IMR-90 (cell line): ENCODE measurements at regions not wholly inside any gene's neighbourhood (a gene's known extent, or its start where the extent isn't known, plus 50 kb on each side); places are given as distances from the start of the nearest gene placed in this dataset.

Experiments used
- ATAC-seq: fragments of 200-7000 bp; cut with Tn5 transposase; 2 replicates; pipeline ENCODE4 v1.9.1; 2020; ENCODE audit warnings: low read depth, mild to moderate bottlenecking, moderate library complexity
- BruUV-seq: library from RNA; stranded (reverse); fragments of 400-500 nt; replicated peaks from 2 replicates; lab custom pipeline; 2021; lab: Mats Ljungman, UMichigan
- CTCF ChIA-PET: fragments of 300-600 bp; formaldehyde crosslinking; extraction: SDS; loops from one replicate; lab custom pipeline; 2021; ENCODE audit warnings: antibody characterized with exemption; lab: Yijun Ruan, JAX
- POLR2A ChIA-PET: fragments of 300-600 bp; sonication (Branson Sonifier 250); formaldehyde crosslinking; loops from one replicate; lab custom pipeline; 2022; ENCODE audit warnings: antibody characterized with exemption; ENCODE audit not compliant: unreplicated experiment; lab: Charles Lee
- DNase-seq: peaks from one replicate; pipeline ENCODE4 v3.0.0; 2013
- H2AFZ ChIP-seq: replicated peaks from 2 replicates; pipeline ENCODE3; 2013; ENCODE audit warnings: low read length, mild to moderate bottlenecking; ENCODE audit not compliant: poor library complexity
- H2AK5ac ChIP-seq: 2 replicates; pipeline ENCODE4 v1.6.1; 2013; ENCODE audit warnings: low read depth, low read length, inconsistent platforms
- H2AK9ac ChIP-seq: replicated peaks from 2 replicates; pipeline ENCODE3; 2013; ENCODE audit warnings: mild to moderate bottlenecking, low read depth, low read length, moderate library complexity; ENCODE audit not compliant: poor library complexity
- H2BK120ac ChIP-seq: 2 replicates; pipeline ENCODE4 v1.6.1; 2013; ENCODE audit warnings: low read depth, low read length, inconsistent platforms
- H2BK15ac ChIP-seq: 3 replicates; pipeline ENCODE4 v1.6.1; 2013; ENCODE audit warnings: low read depth, low read length, inconsistent platforms
- H2BK20ac ChIP-seq: 2 replicates; pipeline ENCODE4 v1.6.1; 2013; ENCODE audit warnings: low read depth, mild to moderate bottlenecking, inconsistent platforms, low read length, moderate library complexity
- H2BK5ac ChIP-seq: 2 replicates; pipeline ENCODE4 v1.6.1; 2013; ENCODE audit warnings: mild to moderate bottlenecking, low read depth, low read length, inconsistent platforms; ENCODE audit not compliant: poor library complexity, severe bottlenecking
- H3K14ac ChIP-seq: replicated peaks from 2 replicates; pipeline ENCODE4 v1.6.1; 2013; ENCODE audit warnings: low read depth, low read length, inconsistent platforms
- H3K18ac ChIP-seq: 2 replicates; pipeline ENCODE4 v1.6.1; 2013; ENCODE audit warnings: low read depth, low read length, control low read depth
- H3K23ac ChIP-seq: 2 replicates; pipeline ENCODE4 v1.6.1; 2013; ENCODE audit warnings: low read depth, low read length, inconsistent platforms
- H3K27ac ChIP-seq: 2 replicates; pipeline ENCODE4 v1.5.1; 2013; ENCODE audit warnings: mild to moderate bottlenecking, control low read depth, low read length; ENCODE audit not compliant: insufficient read depth
- H3K27me3 ChIP-seq: 2 replicates; pipeline ENCODE4 v1.6.1; 2013; ENCODE audit warnings: low read length; ENCODE audit not compliant: control insufficient read depth, insufficient read depth
- H3K36me3 ChIP-seq: 2 replicates; pipeline ENCODE4 v1.6.1; 2013; ENCODE audit warnings: low read length, mixed read lengths; ENCODE audit not compliant: control insufficient read depth, insufficient read depth
- H3K4ac ChIP-seq: 2 replicates; pipeline ENCODE4 v1.6.1; 2013; ENCODE audit warnings: low read depth, low read length, inconsistent platforms
- H3K4me1 ChIP-seq: 2 replicates; pipeline ENCODE4 v1.6.1; 2013; ENCODE audit warnings: low read length, mixed read lengths; ENCODE audit not compliant: control insufficient read depth, insufficient read depth
- H3K4me2 ChIP-seq: 2 replicates; pipeline ENCODE4 v1.6.1; 2013; ENCODE audit warnings: low read depth, mild to moderate bottlenecking, control low read depth, low read length, moderate library complexity
- H3K4me3 ChIP-seq: 2 replicates; pipeline ENCODE4 v1.5.1; 2013; ENCODE audit warnings: low read depth, mild to moderate bottlenecking, control low read depth, low read length, moderate library complexity; ENCODE audit not compliant: insufficient read depth
- H3K56ac ChIP-seq: 2 replicates; pipeline ENCODE4 v1.6.1; 2013; ENCODE audit warnings: low read length, inconsistent platforms; ENCODE audit not compliant: insufficient read depth; ENCODE audit errors: extremely low read depth
- H3K79me1 ChIP-seq, 2 experiments: 2 replicates each; pipeline ENCODE4 v1.6.1; 2013; ENCODE audit warnings: low read length in 2 of 2, inconsistent platforms in 1 of 2, low read depth in 1 of 2
- H3K9ac ChIP-seq: 2 replicates; pipeline ENCODE4 v1.6.1; 2013; ENCODE audit warnings: low read depth, low read length, control low read depth
- H3K9me1 ChIP-seq: 2 replicates; pipeline ENCODE4 v1.6.1; 2013; ENCODE audit warnings: low read length, inconsistent platforms; ENCODE audit not compliant: insufficient read depth
- H3K9me3 ChIP-seq: 2 replicates; pipeline ENCODE4 v1.6.1; 2013; ENCODE audit warnings: low read length; ENCODE audit not compliant: control insufficient read depth, insufficient read depth
- H4K20me1 ChIP-seq: 2 replicates; pipeline ENCODE4 v1.6.1; 2013; ENCODE audit warnings: low read length, inconsistent platforms; ENCODE audit not compliant: insufficient read depth
- H4K5ac ChIP-seq: 2 replicates; pipeline ENCODE4 v1.6.1; 2013; ENCODE audit warnings: mild to moderate bottlenecking, low read depth, low read length, control low read depth
- H4K8ac ChIP-seq, 2 experiments: 2 replicates each; pipeline ENCODE4 v1.6.1; 2013; ENCODE audit warnings: low read depth in 2 of 2, low read length in 2 of 2, control low read depth in 1 of 2, inconsistent platforms in 1 of 2
- H4K91ac ChIP-seq: 2 replicates; pipeline ENCODE4 v1.6.1; 2013; ENCODE audit warnings: low read depth, low read length, inconsistent platforms; ENCODE audit not compliant: insufficient read depth
- BHLHE40 ChIP-seq: fragments of 150-350 bp; IDR thresholded peaks from 2 replicates; pipeline ENCODE4 v1.6.1; 2016; ENCODE audit warnings: mild to moderate bottlenecking, low read depth, low read length
- CHD1 ChIP-seq: IDR thresholded peaks from 2 replicates; pipeline ENCODE4 v1.6.1; 2012; ENCODE audit warnings: low read depth, low read length, improper control_type of control experiment
- NFE2L2 ChIP-seq: fragments of 150-350 bp; IDR thresholded peaks from 2 replicates; pipeline ENCODE4 v1.6.1; 2016; ENCODE audit warnings: low read depth, mild to moderate bottlenecking, low read length
- USF2 ChIP-seq: fragments of 150-350 bp; IDR thresholded peaks from 2 replicates; pipeline ENCODE4 v1.6.1; 2017; ENCODE audit warnings: mild to moderate bottlenecking, antibody characterized with exemption, low read length, low read depth
- WGBS, 2 experiments: methylation state at CpG; one replicate each; pipeline versions ENCODE4 v1.1.5 to v1.1.7; 2013; ENCODE audit warnings: missing lambda C conversion rate in 2 of 2; ENCODE audit not compliant: insufficient read length in 1 of 2; ENCODE audit errors: extremely low coverage in 2 of 2; 5-methylcytosine and 5-hydroxymethylcytosine counted together
- dilution Hi-C: fragments of 300-500 bp; cut with HindIII; formaldehyde crosslinking; loops from one replicate; pipeline ENCODE4 v1.14.3; 2018; ENCODE audit warnings: low sequenced_read_pairs; ENCODE audit not compliant: unreplicated experiment
- in situ Hi-C: fragments of 300-500 bp; cut with MboI; formaldehyde crosslinking; loops from 3 replicates; pipeline ENCODE4 v1.14.3; 2019; ENCODE audit warnings: low sequenced_read_pairs, inconsistent platforms, mixed read lengths
- intact Hi-C: fragments of 100-400 bp; cut with micrococcal nuclease; formaldehyde crosslinking; loops from 2 replicates; pipeline ENCODE4 v1.10.0; 2022

GRCh38 chr1:187842406-187843165 is 1013.8 kb downstream of the PLA2G4A start:
- no peak overlapping the region for H3K4me2 ChIP-seq
- dilution Hi-C loops, result no loop called here
- BruUV-seq, result no TSS peak

More at GRCh38 chr1:187842406-187843165, 1013.8 kb downstream of the PLA2G4A start:
- Histone ChIP-seq H4K91ac (no peak overlapping the region), H3K18ac (no peak overlapping the region), H3K27ac (no peak overlapping the region), H4K8ac (no peak overlapping the region), H2BK20ac (no peak overlapping the region), H3K23ac (no peak overlapping the region), H3K4me3 (no peak overlapping the region), H2BK5ac (no peak overlapping the region), H2BK120ac (no peak overlapping the region), H3K79me1 (no peaks in the 10 kb centered on the region), H2AK5ac (no peak overlapping the region), H3K36me3 (no peaks in the 10 kb centered on the region), H3K9me3 (no peaks in the 10 kb centered on the region; the same call in 1 of the 2 replicates), H3K4me1 (no peaks in the 10 kb centered on the region), H4K20me1 (no peaks in the 10 kb centered on the region), H2BK15ac (no peak overlapping the region), H3K56ac (no peak overlapping the region), H3K9ac (no peak overlapping the region), H3K14ac (no peak overlapping the region), H3K27me3 (no peaks in the 10 kb centered on the region), H3K4ac (no peak overlapping the region), H4K5ac (no peak overlapping the region), H2AK9ac (no peak overlapping the region), H2AFZ (no peak overlapping the region), H3K9me1 (no peaks in the 10 kb centered on the region)
- DNase-seq (peak; percentile 16), ATAC-seq (no peak)
- ChIA-PET POLR2A (no interaction called here), CTCF (no interaction called here)
- 0% methylated on average over 1 of the region's 7 CpGs; no CpG with 5 or more reads in 1 of the 2 experiments for WGBS, 2 experiments
- in situ Hi-C loops (no loop called here), intact Hi-C loops (no loop called here)
- 0 out of 2 replicates have a peak, but pooled peaks have one; percentile 27 for TF ChIP-seq NFE2L2
- no peak for TF ChIP-seq CHD1
- no peak for TF ChIP-seq BHLHE40
- TF ChIP-seq USF2, result no peak
